OCI-LY7 (cell line): ENCODE measurements at regions not wholly inside any gene's neighbourhood (a gene's known extent, or its start where the extent isn't known, plus 50 kb on each side); places are given as distances from the start of the nearest gene placed in this dataset.

ENCODE experiments used
- BruUV-seq: library from RNA; stranded (reverse); fragments of 400-500 nt; replicated peaks from 2 replicates; lab custom pipeline; 2021; lab: Mats Ljungman, UMichigan
- CTCF ChIA-PET: fragments of 300-600 bp; sonication (Branson Sonifier 250); formaldehyde crosslinking; loops from one replicate; lab custom pipeline; 2022; ENCODE audit warnings: antibody characterized with exemption; ENCODE audit not compliant: unreplicated experiment; lab: Charles Lee
- POLR2A ChIA-PET: fragments of 300-600 bp; sonication (Branson Sonifier 250); formaldehyde crosslinking; loops from one replicate; lab custom pipeline; 2022; ENCODE audit warnings: antibody characterized with exemption; lab: Charles Lee
- DNase-seq: peaks from one replicate; pipeline ENCODE4 v3.0.0-alpha.2; 2015; ENCODE audit warnings: low spot score
- H2AFZ ChIP-seq: fragments of 200-600 bp; sonication (generic), shearing (Covaris generic); 2 replicates; pipeline ENCODE4 v1.6.1; 2014; ENCODE audit warnings: mild to moderate bottlenecking, antibody characterized with exemption, low read length, moderate library complexity
- H3K27ac ChIP-seq: fragments of 200-600 bp; sonication (generic); 2 replicates; pipeline ENCODE4 v1.5.1; 2014; ENCODE audit warnings: mixed run types, low read depth, mild to moderate bottlenecking, moderate library complexity, low read length, inconsistent platforms; ENCODE audit not compliant: poor library complexity, severe bottlenecking
- H3K36me3 ChIP-seq: fragments of 200-600 bp; sonication (generic); 2 replicates; pipeline ENCODE4 v1.6.1; 2014; ENCODE audit warnings: mild to moderate bottlenecking, antibody characterized with exemption, low read length, moderate library complexity, mixed read lengths; ENCODE audit not compliant: insufficient read depth
- H3K4me1 ChIP-seq: fragments of 200-600 bp; sonication (generic); 2 replicates; pipeline ENCODE4 v1.5.1; 2014; ENCODE audit warnings: mild to moderate bottlenecking, low read length; ENCODE audit not compliant: insufficient read depth, poor library complexity, severe bottlenecking
- H3K4me2 ChIP-seq: fragments of 200-600 bp; sonication (generic); 2 replicates; pipeline ENCODE4 v1.6.1; 2014; ENCODE audit warnings: mild to moderate bottlenecking, low read length
- H3K4me3 ChIP-seq: fragments of 200-600 bp; sonication (generic); 2 replicates; pipeline ENCODE4 v1.5.1; 2014; ENCODE audit warnings: mild to moderate bottlenecking, low read depth, low read length; ENCODE audit not compliant: poor library complexity, severe bottlenecking
- H3K79me2 ChIP-seq: fragments of 200-600 bp; sonication (generic); 2 replicates; pipeline ENCODE4 v1.6.1; 2016; ENCODE audit warnings: low read depth, mild to moderate bottlenecking, low read length, moderate library complexity, mixed read lengths; ENCODE audit not compliant: insufficient read depth
- H3K9me2 ChIP-seq: fragments of 200-600 bp; sonication (generic); 2 replicates; pipeline ENCODE4 v1.6.1; 2016; ENCODE audit warnings: mild to moderate bottlenecking, low read length, mixed read lengths; ENCODE audit not compliant: insufficient read depth
- H3K9me3 ChIP-seq: fragments of 200-600 bp; sonication (generic); 2 replicates; pipeline ENCODE4 v1.6.1; 2014; ENCODE audit warnings: mild to moderate bottlenecking, mixed run types, low read length, mixed read lengths
- H4K20me1 ChIP-seq: fragments of 200-600 bp; sonication (generic); 2 replicates; pipeline ENCODE4 v1.6.1; 2014; ENCODE audit warnings: mild to moderate bottlenecking, antibody characterized with exemption, low read length, moderate library complexity, mixed read lengths; ENCODE audit not compliant: insufficient read depth
- CTCF ChIP-seq: fragments of 200-600 bp; sonication (generic); conservative IDR thresholded peaks from 2 replicates; pipeline ENCODE4 v1.5.1; 2014; ENCODE audit warnings: mild to moderate bottlenecking, antibody characterized with exemption, low read length, moderate library complexity, mixed read lengths
- EZH2phosphoT487 ChIP-seq: fragments of 200-600 bp; sonication (generic); IDR thresholded peaks from 2 replicates; pipeline ENCODE4 v1.6.1; 2018; ENCODE audit warnings: low read depth, borderline replicate concordance, mild to moderate bottlenecking, mixed run types, antibody characterized with exemption, low read length, moderate library complexity, mixed read lengths
- intact Hi-C: fragments of 100-400 bp; cut with micrococcal nuclease; formaldehyde crosslinking; loops from one replicate; pipeline ENCODE4 v1.10.0; 2022; ENCODE audit not compliant: unreplicated experiment

DNA sequence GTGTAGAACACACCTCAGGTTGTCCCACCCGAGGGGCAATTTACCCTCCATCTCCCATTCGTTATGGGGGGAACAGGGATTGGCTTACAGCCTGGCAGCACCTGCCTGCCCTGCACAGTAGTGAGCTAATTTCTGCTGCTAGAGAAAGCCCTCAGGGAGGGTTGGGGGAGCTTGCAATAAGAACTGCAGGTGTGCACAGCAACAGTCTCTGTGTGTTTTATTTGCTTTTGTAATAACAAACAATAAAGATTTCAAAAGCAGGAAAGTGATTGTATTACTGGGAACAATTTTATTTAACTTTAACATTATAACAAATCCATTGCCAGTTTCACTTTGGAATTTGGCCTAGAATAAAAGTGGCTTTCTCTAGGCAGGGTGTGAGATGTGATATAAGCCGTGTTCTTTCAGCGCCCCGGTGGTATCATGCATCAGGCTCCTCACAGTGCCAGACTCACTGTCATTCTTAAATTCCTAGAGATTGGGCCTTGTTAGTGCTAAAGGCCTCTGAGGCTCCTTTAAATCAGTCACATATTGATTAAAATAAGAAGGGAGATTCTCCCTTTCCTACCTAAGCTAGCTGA, 81.1 kb downstream of the RMI1 start:
- POLR2A ChIA-PET: no interaction called here
- no peak for TF ChIP-seq CTCF
- TF ChIP-seq EZH2phosphoT487: no peak
- intact Hi-C loops: no loop called here

DNA sequence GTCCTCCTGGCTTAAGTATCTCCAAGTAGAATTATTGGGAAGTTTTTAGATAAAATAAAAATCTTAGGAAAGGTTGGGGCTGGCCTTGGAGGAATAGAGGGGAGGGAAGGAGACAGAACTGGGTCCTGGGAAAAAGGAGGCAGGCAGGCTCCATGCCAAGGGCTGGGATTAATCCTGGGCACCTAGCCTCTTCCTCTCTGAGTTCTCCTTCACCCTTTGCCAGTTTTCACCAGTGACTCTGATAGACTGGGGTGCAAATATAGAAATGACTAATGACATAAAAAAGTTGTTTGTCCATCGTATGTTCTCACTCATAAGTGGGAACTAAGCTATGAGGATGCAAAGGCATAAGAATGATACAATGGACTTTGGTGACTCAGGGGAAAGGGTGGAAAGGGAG, 81.9 kb downstream of the RMI1 start:
- H3K9me2 ChIP-seq: no peaks in the 10 kb centered on the region
- no peak overlapping the region for H3K4me3 ChIP-seq
- no peaks in the 10 kb centered on the region for H3K79me2 ChIP-seq
- H3K27ac ChIP-seq: no peak overlapping the region
- no peaks in the 10 kb centered on the region for H4K20me1 ChIP-seq
- no TSS peak for BruUV-seq
- no peak for DNase-seq
- ChIA-PET CTCF (no interaction called here), POLR2A (no interaction called here)
- no peaks in the 10 kb centered on the region for H3K36me3 ChIP-seq
- TF ChIP-seq CTCF (no peak), EZH2phosphoT487 (no peak)
- intact Hi-C loops: no loop called here
- H2AFZ ChIP-seq: no peak overlapping the region
- H3K4me1 ChIP-seq: no peaks in the 10 kb centered on the region
- H3K9me3 ChIP-seq: no peaks in the 10 kb centered on the region
- H3K4me2 ChIP-seq: no peak overlapping the region

More for the DNA sequence above, 81.1 kb downstream of the RMI1 start:
- no peaks in the 10 kb centered on the region for H3K79me2 ChIP-seq
- no peak overlapping the region for H3K27ac ChIP-seq
- no peak overlapping the region for H2AFZ ChIP-seq
- H3K36me3 ChIP-seq: no peaks in the 10 kb centered on the region
- no TSS peak for BruUV-seq
- H3K9me3 ChIP-seq: no peaks in the 10 kb centered on the region
- H3K4me3 ChIP-seq: no peak overlapping the region
- H4K20me1 ChIP-seq: no peaks in the 10 kb centered on the region
- H3K4me2 ChIP-seq: no peak overlapping the region
- no peaks in the 10 kb centered on the region for H3K9me2 ChIP-seq
- DNase-seq: no peak
- H3K4me1 ChIP-seq: no peaks in the 10 kb centered on the region
- CTCF ChIA-PET: no interaction called here

DNA sequence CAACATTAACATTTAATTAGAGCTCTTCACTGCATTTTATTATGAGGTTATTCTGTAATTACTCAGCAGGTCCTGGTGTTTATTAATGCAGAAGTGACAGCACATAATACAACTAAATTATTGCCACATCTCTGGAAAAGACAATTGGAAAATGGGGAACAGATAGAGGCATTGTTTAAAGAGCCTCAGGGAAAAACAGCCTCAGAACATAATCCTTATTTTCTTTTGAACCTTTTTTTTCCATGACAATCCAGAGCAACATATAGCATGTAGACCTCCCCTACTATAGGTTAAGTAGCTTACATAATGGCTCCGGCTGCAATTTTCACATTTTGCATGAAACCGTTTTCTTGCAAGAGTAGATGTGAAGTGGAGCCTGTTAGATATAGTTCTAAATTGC, 87.2 kb downstream of the RMI1 start:
- CTCF ChIA-PET: no interaction called here
- DNase-seq: no peak
- no peaks in the 10 kb centered on the region for H3K36me3 ChIP-seq
- intact Hi-C loops: no loop called here
- no peak overlapping the region for H3K27ac ChIP-seq
- no peak overlapping the region for H2AFZ ChIP-seq
- no peaks in the 10 kb centered on the region for H3K9me3 ChIP-seq
- H3K9me2 ChIP-seq: no peaks in the 10 kb centered on the region
- no peaks in the 10 kb centered on the region for H4K20me1 ChIP-seq
- POLR2A ChIA-PET: interaction anchor here (1.0 kb wide), 1 partner anchor 24 kb away, joined by 3 read pairs; no protein-coding TSS in a partner anchor
- TF ChIP-seq CTCF (no peak), EZH2phosphoT487 (no peak)
- H3K4me3 ChIP-seq: no peak overlapping the region
- no peak overlapping the region for H3K4me2 ChIP-seq
- H3K79me2 ChIP-seq: no peaks in the 10 kb centered on the region
- no peaks in the 10 kb centered on the region for H3K4me1 ChIP-seq
- BruUV-seq: no TSS peak
